ENCODE measurements at regions not wholly inside any gene's neighbourhood (a gene's known extent, or its start where the extent isn't known, plus 50 kb on each side); places are given as distances from the start of the nearest gene placed in this dataset.

GRCh38 chr5:93904917-93905316 is 163.5 kb upstream of the POU5F2 start:
- no peaks in the 10 kb centered on the region for H3K9me3 ChIP-seq (ENCODE audit: low read depth)
- H3K27me3 ChIP-seq (replicated peaks; ENCODE audit: insufficient read depth), result no peaks in the 10 kb centered on the region
- no peaks in the 10 kb centered on the region for H3K4me1 ChIP-seq (ENCODE audit: insufficient read depth)
- H3K4me3 ChIP-seq, result no peak overlapping the region
- no peaks in the 10 kb centered on the region for H3K79me2 ChIP-seq (ENCODE audit: insufficient read depth)
- 93 to 94% methylated on average over 1 of the region's 1 CpG for WGBS, 2 experiments (ENCODE audit: low coverage in 1 of 2, low lambda C conversion rate in 2 of 2, missing lambda C conversion rate in 2 of 2)
- in situ Hi-C loops (cut with MboI), result no loop called here
- no peak for DNase-seq
- no peaks in the 10 kb centered on the region for H3K36me3 ChIP-seq (ENCODE audit: low read depth)
- H4K20me1 ChIP-seq (ENCODE audit: insufficient read depth), result no peaks in the 10 kb centered on the region
- H2AFZ ChIP-seq, result no peak overlapping the region
- no peak overlapping the region for H3K9ac ChIP-seq
- H3F3A ChIP-seq (ENCODE audit: insufficient read depth), result no peaks in the 10 kb centered on the region
- H3K9me2 ChIP-seq (ENCODE audit: insufficient read depth), result no peaks in the 10 kb centered on the region
- H3K4me2 ChIP-seq (ENCODE audit: unreplicated experiment), result no peak overlapping the region
- no peak overlapping the region for H3K27ac ChIP-seq
- TF ChIP-seq EZH2phosphoT487 (IDR thresholded peaks at IDR 0.05; ENCODE audit: insufficient read depth, low read depth) (no peak), EZH2 (IDR thresholded peaks at IDR 0.05; ENCODE audit: insufficient read depth, poor library complexity, severe bottlenecking) (no peak)

GRCh38 chr5:93902288-93902687 is 160.9 kb upstream of the POU5F2 start:
- no peaks in the 10 kb centered on the region for H3K79me2 ChIP-seq (ENCODE audit: insufficient read depth)
- in situ Hi-C loops (cut with MboI), result no loop called here
- no peak overlapping the region for H3K4me3 ChIP-seq
- no peak overlapping the region for H3K27ac ChIP-seq
- WGBS, 2 experiments (ENCODE audit: low coverage in 1 of 2, low lambda C conversion rate in 2 of 2, missing lambda C conversion rate in 2 of 2), result 92 to 93% methylated on average over 2 of the region's 2 CpGs
- H2AFZ ChIP-seq, result no peak overlapping the region
- no peaks in the 10 kb centered on the region for H3K27me3 ChIP-seq (replicated peaks; ENCODE audit: insufficient read depth)
- TF ChIP-seq EZH2phosphoT487 (IDR thresholded peaks at IDR 0.05; ENCODE audit: insufficient read depth, low read depth) (no peak), EZH2 (IDR thresholded peaks at IDR 0.05; ENCODE audit: insufficient read depth, poor library complexity, severe bottlenecking) (no peak)
- H3K9ac ChIP-seq, result no peak overlapping the region
- no peaks in the 10 kb centered on the region for H3K36me3 ChIP-seq (ENCODE audit: low read depth)
- H4K20me1 ChIP-seq (ENCODE audit: insufficient read depth), result no peaks in the 10 kb centered on the region
- H3K4me2 ChIP-seq (ENCODE audit: unreplicated experiment), result no peak overlapping the region
- no peaks in the 10 kb centered on the region for H3K9me3 ChIP-seq (ENCODE audit: low read depth)
- DNase-seq, result no peak
- no peaks in the 10 kb centered on the region for H3K9me2 ChIP-seq (ENCODE audit: insufficient read depth)
- no peaks in the 10 kb centered on the region for H3F3A ChIP-seq (ENCODE audit: insufficient read depth)
- H3K4me1 ChIP-seq (ENCODE audit: insufficient read depth), result no peaks in the 10 kb centered on the region

GRCh38 chr5:93899026-93899600 is 157.7 kb upstream of the POU5F2 start:
- in situ Hi-C loops (cut with MboI), result no loop called here
- Histone ChIP-seq H3K4me3 (no peak overlapping the region), H3K36me3 (ENCODE audit: low read depth) (no peaks in the 10 kb centered on the region), H3K79me2 (ENCODE audit: insufficient read depth) (no peaks in the 10 kb centered on the region), H3K4me2 (ENCODE audit: unreplicated experiment) (no peak overlapping the region), H3K9me3 (ENCODE audit: low read depth) (no peaks in the 10 kb centered on the region), H3K27me3 (replicated peaks; ENCODE audit: insufficient read depth) (no peaks in the 10 kb centered on the region), H3K27ac (no peak overlapping the region), H3F3A (ENCODE audit: insufficient read depth) (no peaks in the 10 kb centered on the region), H2AFZ (no peak overlapping the region), H3K4me1 (ENCODE audit: insufficient read depth) (no peaks in the 10 kb centered on the region), H3K9me2 (ENCODE audit: insufficient read depth) (no peaks in the 10 kb centered on the region), H3K9ac (no peak overlapping the region), H4K20me1 (ENCODE audit: insufficient read depth) (no peaks in the 10 kb centered on the region)
- WGBS, 2 experiments (ENCODE audit: low coverage in 1 of 2, low lambda C conversion rate in 2 of 2, missing lambda C conversion rate in 2 of 2), result 95 to 96% methylated on average over 1 of the region's 1 CpG
- no peak for TF ChIP-seq EZH2 (IDR thresholded peaks at IDR 0.05; ENCODE audit: insufficient read depth, poor library complexity, severe bottlenecking)
- TF ChIP-seq EZH2phosphoT487 (IDR thresholded peaks at IDR 0.05; ENCODE audit: insufficient read depth, low read depth), result no peak
- peak; percentile 18 for DNase-seq

- Histone ChIP-seq H4K20me1 (ENCODE audit: insufficient read depth) (no peaks in the 10 kb centered on the region; the same call in 1 of the 2 replicates), H3K27me3 (replicated peaks; ENCODE audit: insufficient read depth) (no peaks in the 10 kb centered on the region), H3K9ac (no peak overlapping the region), H3K4me2 (ENCODE audit: unreplicated experiment) (no peak overlapping the region), H3K4me3 (no peak overlapping the region), H3K79me2 (ENCODE audit: insufficient read depth) (no peaks in the 10 kb centered on the region), H2AFZ (no peak overlapping the region), H3K4me1 (ENCODE audit: insufficient read depth) (peaks cover 6% of the 10 kb centered on the region; the same call in 1 of the 2 replicates), H3F3A (ENCODE audit: insufficient read depth) (no peaks in the 10 kb centered on the region), H3K27ac (no peak overlapping the region), H3K9me3 (ENCODE audit: low read depth) (no peaks in the 10 kb centered on the region), H3K36me3 (ENCODE audit: low read depth) (no peaks in the 10 kb centered on the region), H3K9me2 (ENCODE audit: insufficient read depth) (no peaks in the 10 kb centered on the region)
- 59% methylated on average over 9 of the region's 9 CpGs for WGBS, 2 experiments (ENCODE audit: low coverage in 1 of 2, low lambda C conversion rate in 2 of 2, missing lambda C conversion rate in 2 of 2)
- no peak for TF ChIP-seq EZH2 (IDR thresholded peaks at IDR 0.05; ENCODE audit: insufficient read depth, poor library complexity, severe bottlenecking)
- no peak for TF ChIP-seq EZH2phosphoT487 (IDR thresholded peaks at IDR 0.05; ENCODE audit: insufficient read depth, low read depth)
- peak; percentile 40 for DNase-seq
- in situ Hi-C loops (cut with MboI), result no loop called here
These were observed 153.4 kb upstream of the POU5F2 start for GRCh38 chr5:93894601-93895354.

All from GM23248 (cell line).